OCI-LY3 (cell line): ENCODE measurements at regions not wholly inside any gene's neighbourhood (a gene's known extent, or its start where the extent isn't known, plus 50 kb on each side); places are given as distances from the start of the nearest gene placed in this dataset.

Experiments used
- EZH2phosphoT487 ChIP-seq: fragments of 200-600 bp; shearing (Covaris generic); IDR thresholded peaks from 2 replicates; pipeline ENCODE4 v1.6.1; 2018; ENCODE audit warnings: antibody characterized with exemption, mixed run types, low read depth
- TF ChIP-seq, protein P1 (sequence below): fragments of 200-600, 300-600 bp; sonication (generic); IDR thresholded peaks from 2 replicates; pipeline ENCODE4 v1.5.1; 2014; ENCODE audit warnings: antibody characterized with exemption, low read length, low read depth

DNA sequence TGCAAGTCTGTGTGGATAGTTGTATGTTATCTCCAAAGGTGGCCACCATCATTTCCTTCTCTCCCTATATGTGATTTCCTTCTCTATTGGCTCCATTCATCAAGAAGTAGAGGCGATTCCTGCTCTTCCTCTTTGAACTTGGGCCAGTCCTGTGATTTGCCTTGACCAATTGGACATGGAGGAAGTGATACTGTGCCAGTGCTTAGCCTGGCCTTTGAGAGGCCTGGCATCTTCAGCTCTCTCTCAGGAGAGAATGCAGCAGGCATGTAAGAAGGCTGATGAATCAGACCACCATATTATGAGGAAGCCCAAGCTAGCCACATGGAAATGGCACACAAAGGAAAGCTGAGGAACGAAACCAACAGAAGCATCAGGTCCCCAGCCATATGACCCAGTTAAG lies 195.0 kb upstream of the SVIL start:
- TF ChIP-seq, protein P1, sequence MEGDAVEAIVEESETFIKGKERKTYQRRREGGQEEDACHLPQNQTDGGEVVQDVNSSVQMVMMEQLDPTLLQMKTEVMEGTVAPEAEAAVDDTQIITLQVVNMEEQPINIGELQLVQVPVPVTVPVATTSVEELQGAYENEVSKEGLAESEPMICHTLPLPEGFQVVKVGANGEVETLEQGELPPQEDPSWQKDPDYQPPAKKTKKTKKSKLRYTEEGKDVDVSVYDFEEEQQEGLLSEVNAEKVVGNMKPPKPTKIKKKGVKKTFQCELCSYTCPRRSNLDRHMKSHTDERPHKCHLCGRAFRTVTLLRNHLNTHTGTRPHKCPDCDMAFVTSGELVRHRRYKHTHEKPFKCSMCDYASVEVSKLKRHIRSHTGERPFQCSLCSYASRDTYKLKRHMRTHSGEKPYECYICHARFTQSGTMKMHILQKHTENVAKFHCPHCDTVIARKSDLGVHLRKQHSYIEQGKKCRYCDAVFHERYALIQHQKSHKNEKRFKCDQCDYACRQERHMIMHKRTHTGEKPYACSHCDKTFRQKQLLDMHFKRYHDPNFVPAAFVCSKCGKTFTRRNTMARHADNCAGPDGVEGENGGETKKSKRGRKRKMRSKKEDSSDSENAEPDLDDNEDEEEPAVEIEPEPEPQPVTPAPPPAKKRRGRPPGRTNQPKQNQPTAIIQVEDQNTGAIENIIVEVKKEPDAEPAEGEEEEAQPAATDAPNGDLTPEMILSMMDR, result no peak
- TF ChIP-seq EZH2phosphoT487, result no peak
